Adrenal gland (tissue), 5 donors: ENCODE measurements at regions not wholly inside any gene's neighbourhood (a gene's known extent, or its start where the extent isn't known, plus 50 kb on each side); places are given as distances from the start of the nearest gene placed in this dataset.

Experiments
- POLR2A ChIP-seq, 2 donors: fragments of 450-650 bp; IDR thresholded peaks; one replicate each; pipeline ENCODE4 v1.6.1; 2017; ENCODE audit warnings: antibody characterized with exemption in 2 of 2, mild to moderate bottlenecking in 2 of 2, moderate library complexity in 1 of 2
- TF ChIP-seq, protein P1 (sequence below), 6 experiments: fragments of 450-650 bp in 4 of 6; fragments of 200-600 bp in 2 of 6; sonication (generic) in 1 of 6; IDR thresholded peaks; 1 replicate in 5 of 6; 2 replicates in 1 of 6; pipeline versions ENCODE4 v1.5.1 to v1.8.0; 2016 to 2021; ENCODE audit warnings: antibody characterized with exemption in 6 of 6, mild to moderate bottlenecking in 2 of 6, moderate library complexity in 1 of 6
- donor health status: DM: no; HTN: no; CAD: no.

- TF ChIP-seq, protein P1, sequence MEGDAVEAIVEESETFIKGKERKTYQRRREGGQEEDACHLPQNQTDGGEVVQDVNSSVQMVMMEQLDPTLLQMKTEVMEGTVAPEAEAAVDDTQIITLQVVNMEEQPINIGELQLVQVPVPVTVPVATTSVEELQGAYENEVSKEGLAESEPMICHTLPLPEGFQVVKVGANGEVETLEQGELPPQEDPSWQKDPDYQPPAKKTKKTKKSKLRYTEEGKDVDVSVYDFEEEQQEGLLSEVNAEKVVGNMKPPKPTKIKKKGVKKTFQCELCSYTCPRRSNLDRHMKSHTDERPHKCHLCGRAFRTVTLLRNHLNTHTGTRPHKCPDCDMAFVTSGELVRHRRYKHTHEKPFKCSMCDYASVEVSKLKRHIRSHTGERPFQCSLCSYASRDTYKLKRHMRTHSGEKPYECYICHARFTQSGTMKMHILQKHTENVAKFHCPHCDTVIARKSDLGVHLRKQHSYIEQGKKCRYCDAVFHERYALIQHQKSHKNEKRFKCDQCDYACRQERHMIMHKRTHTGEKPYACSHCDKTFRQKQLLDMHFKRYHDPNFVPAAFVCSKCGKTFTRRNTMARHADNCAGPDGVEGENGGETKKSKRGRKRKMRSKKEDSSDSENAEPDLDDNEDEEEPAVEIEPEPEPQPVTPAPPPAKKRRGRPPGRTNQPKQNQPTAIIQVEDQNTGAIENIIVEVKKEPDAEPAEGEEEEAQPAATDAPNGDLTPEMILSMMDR (IDR thresholded peaks at IDR 0.05), result no peak
- TF ChIP-seq POLR2A (IDR thresholded peaks at IDR 0.05), result no peak
Observed at GRCh38 chr22:22141771-22142591, 102.6 kb upstream of the VPREB1 start.
